NT2/D1 (cell line): ENCODE measurements at regions not wholly inside any gene's neighbourhood (a gene's known extent, or its start where the extent isn't known, plus 50 kb on each side); places are given as distances from the start of the nearest gene placed in this dataset.
"Not testable (repeated sequence)": the region's sequence is repeated elsewhere in the genome, so short reads cannot be mapped to it uniquely, and the experiment has no call there.

Experiments
- DNase-seq: peaks from one replicate; pipeline ENCODE4 v3.0.0-alpha.2; 2011; ENCODE audit warnings: low read depth, low spot score
- H3K27me3 ChIP-seq: 2 replicates; pipeline ENCODE4 v1.6.0; 2011; ENCODE audit warnings: mild to moderate bottlenecking; ENCODE audit not compliant: insufficient read length, insufficient read depth
- H3K36me3 ChIP-seq: 2 replicates; pipeline ENCODE4 v1.6.1; 2011; ENCODE audit warnings: mild to moderate bottlenecking, low read length, mixed read lengths; ENCODE audit not compliant: insufficient read depth, insufficient read length
- H3K4me1 ChIP-seq: 2 replicates; pipeline ENCODE4 v1.5.1; 2011; ENCODE audit not compliant: insufficient read depth, insufficient read length
- H3K4me3 ChIP-seq: 2 replicates; pipeline ENCODE4 v1.5.1; 2011; ENCODE audit warnings: low read depth; ENCODE audit not compliant: insufficient read length
- H3K9ac ChIP-seq: 2 replicates; pipeline ENCODE4 v1.6.0; 2011; ENCODE audit warnings: low read depth; ENCODE audit not compliant: insufficient read length
- H3K9me3 ChIP-seq: 2 replicates; pipeline ENCODE4 v1.5.1; 2011; ENCODE audit warnings: mild to moderate bottlenecking, low read length; ENCODE audit not compliant: insufficient read depth
- SUZ12 ChIP-seq: IDR thresholded peaks from 2 replicates; pipeline ENCODE4 v1.6.1; 2011; ENCODE audit not compliant: insufficient read length, insufficient read depth; ENCODE audit errors: extremely low read depth
- YY1 ChIP-seq: IDR thresholded peaks from 2 replicates; pipeline ENCODE4 v1.6.1; 2011; ENCODE audit not compliant: insufficient read length, insufficient read depth
- ZNF274 ChIP-seq: IDR thresholded peaks from 2 replicates; pipeline ENCODE4 v1.6.1; 2011; ENCODE audit warnings: mild to moderate bottlenecking, low read depth, low read length

- Histone ChIP-seq H3K9me3 (no peaks in the 10 kb centered on the region), H3K4me1 (no peaks in the 10 kb centered on the region), H3K9ac (no peak overlapping the region), H3K4me3 (no peak overlapping the region), H3K36me3 (no peaks in the 10 kb centered on the region), H3K27me3 (no peaks in the 10 kb centered on the region)
- no peak for TF ChIP-seq YY1
- no peak for TF ChIP-seq SUZ12
- TF ChIP-seq ZNF274 = no peak
- DNase-seq = no peak
Measured at GRCh38 chr5:111834926-111835599, 78.1 kb upstream of the NREP start.

DNA sequence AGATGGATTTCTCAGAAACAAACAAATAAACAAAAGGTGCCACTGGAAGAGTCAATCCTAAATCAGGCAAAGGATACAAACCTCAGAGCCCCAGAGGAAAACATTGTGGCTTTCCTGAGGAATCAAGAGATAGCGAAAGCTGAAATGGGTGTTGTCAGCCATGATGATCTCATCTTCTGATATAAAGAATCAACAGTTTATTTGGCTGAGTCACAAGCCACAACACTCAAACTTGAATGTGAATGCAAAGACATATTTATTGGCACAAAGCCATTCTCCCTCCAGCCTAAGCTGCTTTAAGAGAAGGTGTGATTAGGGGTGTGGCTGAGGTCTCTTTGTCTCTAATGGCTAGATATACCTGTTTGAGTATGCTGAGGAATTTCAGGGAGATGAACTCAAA is 73.3 kb upstream of the NREP start:
- H3K4me3 ChIP-seq = no peak overlapping the region
- no peak overlapping the region for H3K9ac ChIP-seq
- H3K4me1 ChIP-seq = no peaks in the 10 kb centered on the region
- no peaks in the 10 kb centered on the region for H3K27me3 ChIP-seq
- peaks cover 7% of the 10 kb centered on the region; the same call in 1 of the 2 replicates for H3K9me3 ChIP-seq
- no peak for TF ChIP-seq ZNF274
- no peak for TF ChIP-seq SUZ12
- TF ChIP-seq YY1 = no peak
- DNase-seq = no peak
- H3K36me3 ChIP-seq = no peaks in the 10 kb centered on the region

- H3K9me3 ChIP-seq = peaks cover 7% of the 10 kb centered on the region; the same call in 1 of the 2 replicates
- H3K4me3 ChIP-seq = no peak overlapping the region
- DNase-seq = no peak
- no peaks in the 10 kb centered on the region for H3K36me3 ChIP-seq
- H3K27me3 ChIP-seq = no peaks in the 10 kb centered on the region
- no peak overlapping the region for H3K9ac ChIP-seq
- TF ChIP-seq YY1 (no peak), ZNF274 (no peak), SUZ12 (no peak)
- H3K4me1 ChIP-seq = no peaks in the 10 kb centered on the region
Measured at GRCh38 chr5:111829701-111830100, 72.7 kb upstream of the NREP start.

DNA sequence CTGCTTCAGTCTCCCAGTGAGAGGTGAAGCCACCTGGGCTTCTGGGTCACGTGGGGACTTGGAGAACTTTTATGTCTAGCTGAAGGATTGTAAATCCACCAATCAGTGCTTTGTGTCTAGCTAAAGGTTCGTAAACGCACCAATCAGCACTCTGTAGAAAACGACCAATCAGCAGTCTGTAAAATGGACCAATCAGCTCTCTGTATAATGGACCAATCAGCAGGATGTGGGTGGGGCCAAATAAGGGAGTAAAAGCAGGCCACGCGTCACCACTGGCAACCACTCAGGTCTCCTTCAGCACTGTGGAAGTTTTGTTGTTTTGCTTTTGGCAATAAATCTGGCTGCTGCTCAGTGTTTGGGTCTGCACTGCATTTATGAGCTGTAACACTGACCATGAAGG is 69.1 kb upstream of the NREP start:
- DNase-seq = no peak

GRCh38 chr5:111820072-111820471 is 63.1 kb upstream of the NREP start:
- Histone ChIP-seq H3K27me3 (no peaks in the 10 kb centered on the region), H3K9ac (no peak overlapping the region), H3K9me3 (peaks cover 11% of the 10 kb centered on the region; the same call in 1 of the 2 replicates), H3K36me3 (no peaks in the 10 kb centered on the region), H3K4me3 (no peak overlapping the region), H3K4me1 (no peaks in the 10 kb centered on the region)
- DNase-seq = no peak
- TF ChIP-seq ZNF274 = no peak
- TF ChIP-seq SUZ12 = no peak
- TF ChIP-seq YY1 = no peak

More for the DNA sequence above, 69.1 kb upstream of the NREP start:
- Histone ChIP-seq H3K9ac (no peak overlapping the region), H3K4me3 (no peak overlapping the region), H3K27me3 (no peaks in the 10 kb centered on the region), H3K36me3 (no peaks in the 10 kb centered on the region), H3K9me3 (peaks cover 7% of the 10 kb centered on the region; the same call in 1 of the 2 replicates), H3K4me1 (no peaks in the 10 kb centered on the region)
- no peak for TF ChIP-seq YY1
- TF ChIP-seq ZNF274 = no peak
- TF ChIP-seq SUZ12 = no peak

- not testable (repeated sequence) for DNase-seq, H3K4me1 ChIP-seq, H3K9ac ChIP-seq, H3K27me3 ChIP-seq, H3K4me3 ChIP-seq, H3K36me3 ChIP-seq
- peaks cover 11% of the 10 kb centered on the region; the same call in 1 of the 2 replicates for H3K9me3 ChIP-seq
Measured at GRCh38 chr5:111819028-111819427, 62.0 kb upstream of the NREP start.

GRCh38 chr5:111813537-111813936 is 56.5 kb upstream of the NREP start:
- Histone ChIP-seq H3K36me3 (no peaks in the 10 kb centered on the region), H3K4me1 (no peaks in the 10 kb centered on the region), H3K4me3 (no peak overlapping the region), H3K9ac (no peak overlapping the region), H3K9me3 (no peaks in the 10 kb centered on the region), H3K27me3 (no peaks in the 10 kb centered on the region)
- no peak for DNase-seq
- no peak for TF ChIP-seq SUZ12
- TF ChIP-seq ZNF274 = no peak
- TF ChIP-seq YY1 = no peak

- H3K27me3 ChIP-seq = no peaks in the 10 kb centered on the region
- no peaks in the 10 kb centered on the region for H3K9me3 ChIP-seq
- no peak for DNase-seq
- H3K9ac ChIP-seq = no peak overlapping the region
- no peaks in the 10 kb centered on the region for H3K4me1 ChIP-seq
- H3K36me3 ChIP-seq = no peaks in the 10 kb centered on the region
- H3K4me3 ChIP-seq = no peak overlapping the region
- TF ChIP-seq YY1 = no peak
- TF ChIP-seq SUZ12 = no peak
- no peak for TF ChIP-seq ZNF274
Measured at GRCh38 chr5:111810112-111810511, 53.1 kb upstream of the NREP start.
